Activated CD4-positive, CD25-positive, alpha-beta regulatory T cell treated with anti-CD3 and anti-CD28 coated beads, Interleukin-2, amount 50 U/mL, for 72 hours (primary cell): ENCODE measurements at regions not wholly inside any gene's neighbourhood (a gene's known extent, or its start where the extent isn't known, plus 50 kb on each side); places are given as distances from the start of the nearest gene placed in this dataset.

Source experiments
- DNase-seq: peaks from one replicate; pipeline ENCODE4 v3.0.0; 2021

DNA sequence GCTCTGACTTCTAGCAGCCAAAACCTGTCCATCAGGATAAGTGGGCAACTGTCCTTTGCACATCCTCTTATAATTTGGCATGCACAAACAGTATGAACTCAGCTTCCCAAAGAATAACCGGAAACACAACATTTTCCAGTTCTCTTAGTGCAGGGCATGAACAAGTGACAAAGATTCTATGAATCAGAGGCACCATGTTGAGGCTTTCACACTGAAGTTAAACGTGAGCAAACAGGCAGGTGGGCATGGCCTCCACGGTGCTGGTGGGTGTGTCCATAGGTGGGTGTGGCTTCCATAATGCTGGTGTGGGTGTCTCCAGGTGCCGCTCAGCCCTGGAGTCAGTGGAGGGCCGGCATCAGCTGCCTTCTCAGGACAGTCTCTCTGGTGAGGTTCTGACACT, 196.5 kb downstream of the SMIM20 start:
- no peak for DNase-seq

DNA sequence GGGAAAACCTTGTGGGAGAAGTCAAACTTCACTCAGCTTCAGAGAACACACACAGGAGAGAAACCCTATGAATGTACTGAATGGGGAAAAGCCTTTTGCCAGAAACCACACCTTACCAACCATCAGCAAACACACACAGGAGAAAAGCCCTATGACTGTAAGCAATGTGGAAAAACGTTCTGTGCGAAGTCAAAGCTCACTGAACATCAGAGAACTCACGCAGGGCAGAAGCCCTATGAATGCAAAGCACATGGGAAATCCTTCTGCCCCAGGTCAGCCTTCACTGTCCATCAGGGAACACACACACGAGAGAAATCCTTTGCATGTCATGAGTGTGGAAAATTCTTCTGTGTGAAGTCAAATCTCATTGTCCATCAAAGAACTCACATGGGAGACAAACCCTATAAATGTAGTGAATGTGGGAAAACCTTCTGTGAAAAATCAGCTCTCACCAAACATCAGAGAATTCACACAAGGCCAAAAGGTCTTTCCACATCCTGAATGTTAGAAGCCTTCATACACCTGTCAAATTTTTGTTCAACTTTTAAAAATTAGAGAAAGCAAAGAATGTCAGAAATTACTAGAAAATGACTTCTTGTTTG, 199.4 kb downstream of the SMIM20 start:
- no peak for DNase-seq

DNA sequence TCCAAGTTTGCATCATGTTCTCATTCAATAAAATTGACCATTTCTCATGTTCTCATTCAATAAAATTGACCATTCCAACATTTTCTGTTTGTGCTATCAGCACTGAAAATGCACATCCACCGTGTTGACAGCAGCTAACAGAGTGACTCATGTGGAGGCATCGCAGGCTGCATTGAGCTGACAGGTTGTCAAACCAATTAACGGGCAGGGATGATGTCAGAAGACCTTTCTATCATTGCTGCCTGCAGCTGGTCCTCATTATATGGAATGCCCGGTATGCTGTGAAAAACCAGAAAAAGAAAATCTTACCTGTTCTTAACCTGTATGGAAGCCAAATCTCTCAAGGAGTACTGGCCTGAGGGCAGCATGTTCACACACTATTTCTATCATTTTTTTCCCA, 202.0 kb downstream of the SMIM20 start:
- no peak for DNase-seq

DNA sequence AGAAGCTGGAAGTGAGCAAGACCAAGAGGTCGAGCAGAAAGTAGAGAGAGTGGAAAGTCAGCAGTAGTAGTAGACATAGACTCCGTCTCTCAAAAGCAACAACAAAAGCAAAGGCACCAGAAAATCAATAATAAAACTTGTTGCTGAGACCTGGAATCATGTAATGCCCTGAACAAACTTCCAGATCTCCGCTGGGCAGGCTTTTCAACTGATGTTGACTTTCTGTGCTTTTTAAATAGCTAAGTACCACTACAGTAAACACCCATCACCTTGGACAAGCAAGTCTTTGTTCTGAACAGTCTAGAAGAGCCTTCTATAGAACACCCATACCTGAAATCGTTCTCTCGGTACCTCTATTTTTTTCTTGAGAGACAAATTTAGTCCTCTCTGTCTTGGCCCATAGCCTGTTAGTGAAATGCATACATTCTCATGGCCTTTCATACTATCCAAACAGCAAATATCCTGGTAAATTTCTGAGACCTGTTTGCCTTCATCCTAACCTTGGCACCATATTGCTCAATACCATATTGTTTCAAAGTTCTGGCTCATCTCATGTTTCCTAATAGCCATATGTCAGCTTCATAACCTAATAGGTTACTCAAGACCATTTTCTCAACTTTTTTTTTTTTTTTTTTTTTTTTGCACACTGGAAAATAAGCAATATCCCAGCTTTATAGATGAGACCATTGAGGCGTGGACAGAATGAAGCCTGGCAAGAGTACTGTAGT, 200.6 kb upstream of the RBPJ start:
- no peak for DNase-seq

DNA sequence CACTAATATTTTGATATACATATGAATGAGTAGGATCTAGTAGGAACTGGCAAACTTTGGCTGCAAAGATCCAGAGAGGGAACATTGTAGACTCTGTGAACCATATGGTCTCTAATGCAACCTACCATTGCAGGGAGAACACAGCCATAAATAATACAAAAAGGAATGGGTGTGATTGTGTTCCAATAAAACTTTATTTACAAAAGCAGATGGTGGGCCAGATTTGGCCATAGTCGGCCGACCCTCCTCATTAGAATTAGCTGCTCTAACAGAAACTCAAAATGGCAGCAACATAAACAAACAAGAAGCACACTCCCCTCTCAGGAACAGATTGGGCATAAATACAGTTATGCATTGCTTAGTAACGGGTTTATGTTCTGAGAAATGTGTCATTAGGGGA, 198.1 kb upstream of the RBPJ start:
- DNase-seq: no peak

DNA sequence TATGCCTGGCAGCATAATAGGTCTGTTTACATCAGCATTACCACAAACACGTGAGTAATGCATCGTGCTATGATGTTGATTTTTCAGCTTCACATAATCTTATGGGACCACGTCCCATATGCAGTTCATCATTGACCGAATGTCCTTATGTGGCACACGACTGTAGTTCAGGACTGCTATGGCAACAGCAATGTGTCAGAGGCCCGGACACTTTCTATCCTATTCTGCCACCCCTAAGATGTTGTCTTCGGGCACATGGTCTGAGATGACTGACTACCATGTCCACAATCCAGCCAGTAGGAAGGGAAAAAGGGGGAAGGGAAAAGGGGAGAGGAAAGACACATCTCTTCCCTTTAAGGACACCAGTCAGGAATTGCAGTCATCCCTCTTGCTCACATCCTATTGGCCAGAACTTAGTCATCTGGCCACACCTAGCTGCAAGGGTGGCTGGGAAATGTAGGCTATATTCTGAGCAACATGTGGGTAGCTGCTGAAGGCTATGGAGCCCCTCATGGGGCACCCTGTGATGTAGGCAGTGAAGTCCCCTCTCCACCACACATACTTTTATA, 196.0 kb upstream of the RBPJ start:
- no peak for DNase-seq

DNA sequence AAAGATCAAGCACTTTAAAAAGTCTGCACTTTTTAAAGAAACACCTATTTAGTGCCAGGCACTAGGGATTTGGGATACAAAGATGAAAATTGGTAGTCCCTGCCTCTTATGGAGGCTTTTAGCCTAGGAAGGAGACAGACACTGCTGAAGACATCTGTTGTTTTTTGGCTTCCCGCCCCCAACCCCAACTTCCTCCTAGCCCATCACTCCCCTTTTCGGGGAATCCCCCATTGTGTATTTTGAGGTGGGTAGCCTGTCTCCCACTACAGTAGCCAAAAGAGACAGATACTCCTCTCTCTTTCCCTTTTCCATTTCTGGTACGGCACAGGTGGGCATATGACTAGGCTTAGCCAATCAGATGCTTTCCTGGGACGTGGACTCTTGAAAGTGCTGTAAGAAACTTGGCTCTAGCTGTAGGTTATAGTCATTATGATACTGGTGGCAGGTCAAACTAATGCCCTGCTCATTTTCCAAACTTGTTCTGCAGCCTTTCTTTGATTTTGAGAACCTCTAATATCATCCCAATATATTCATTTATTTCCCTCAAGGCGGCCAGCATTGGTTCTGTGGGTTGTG, 194.6 kb upstream of the RBPJ start:
- DNase-seq: no peak

DNA sequence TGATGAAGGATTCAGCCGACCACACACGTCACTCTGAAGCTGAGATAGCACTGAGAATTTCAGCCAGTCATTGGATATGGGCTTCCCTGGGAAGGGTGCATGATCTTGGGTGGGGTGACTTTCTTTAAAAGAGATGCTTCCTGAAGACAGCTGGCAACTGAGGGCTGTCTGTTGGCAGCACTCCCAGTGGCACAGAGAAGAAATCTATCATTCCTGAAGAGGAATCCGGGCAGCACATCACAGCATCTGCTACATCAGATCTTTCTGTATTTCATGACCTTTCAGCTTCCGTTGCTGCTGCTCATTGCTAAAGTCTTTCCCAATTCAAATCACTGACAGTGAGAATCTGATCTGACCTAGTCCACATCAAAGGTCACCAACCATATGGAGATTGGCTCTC, 193.8 kb upstream of the RBPJ start:
- DNase-seq: no peak

DNA sequence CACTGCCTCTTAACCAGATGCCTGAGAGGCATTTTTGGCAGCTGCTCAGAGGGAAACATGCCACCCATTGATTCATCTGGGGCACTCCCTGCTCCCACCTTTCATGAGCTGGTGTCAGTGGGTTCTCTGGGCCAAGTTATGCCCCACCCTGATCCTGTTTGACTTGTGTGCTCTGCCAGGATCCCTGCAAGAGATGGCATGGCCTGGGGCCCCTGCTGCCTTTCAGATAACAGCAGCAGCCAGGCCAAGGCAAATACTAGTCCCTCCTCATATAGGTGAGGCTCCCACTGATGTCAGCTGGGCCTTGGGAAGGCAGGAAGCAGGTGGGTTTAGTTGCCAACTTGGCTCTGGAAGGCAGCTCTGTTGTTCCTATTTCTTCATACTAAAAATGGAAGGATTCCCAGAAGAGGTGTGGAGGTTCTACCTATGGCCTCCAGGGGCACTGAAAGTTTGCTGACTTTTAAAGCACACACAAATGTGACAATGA, 192.9 kb upstream of the RBPJ start:
- DNase-seq: no peak

DNA sequence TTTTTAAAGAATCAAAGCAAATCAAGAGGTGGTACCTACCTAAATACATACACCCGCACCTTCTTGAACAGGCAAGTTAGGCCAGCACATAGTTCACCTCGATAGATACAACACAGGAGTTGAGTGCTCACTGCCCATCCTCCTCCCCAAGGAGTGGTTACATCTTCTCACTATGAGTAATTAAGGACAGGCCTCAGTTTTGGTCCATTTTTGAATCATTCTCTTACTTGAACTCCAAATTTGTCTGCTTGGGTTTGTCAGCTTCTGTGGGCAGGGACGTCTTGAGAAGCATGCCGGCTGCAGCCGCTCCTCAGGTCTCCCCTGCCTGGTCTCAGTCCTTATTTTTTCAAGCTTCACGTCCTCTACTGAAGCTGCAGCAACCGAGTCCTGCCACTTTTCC, 190.6 kb upstream of the RBPJ start:
- DNase-seq: no peak

DNA sequence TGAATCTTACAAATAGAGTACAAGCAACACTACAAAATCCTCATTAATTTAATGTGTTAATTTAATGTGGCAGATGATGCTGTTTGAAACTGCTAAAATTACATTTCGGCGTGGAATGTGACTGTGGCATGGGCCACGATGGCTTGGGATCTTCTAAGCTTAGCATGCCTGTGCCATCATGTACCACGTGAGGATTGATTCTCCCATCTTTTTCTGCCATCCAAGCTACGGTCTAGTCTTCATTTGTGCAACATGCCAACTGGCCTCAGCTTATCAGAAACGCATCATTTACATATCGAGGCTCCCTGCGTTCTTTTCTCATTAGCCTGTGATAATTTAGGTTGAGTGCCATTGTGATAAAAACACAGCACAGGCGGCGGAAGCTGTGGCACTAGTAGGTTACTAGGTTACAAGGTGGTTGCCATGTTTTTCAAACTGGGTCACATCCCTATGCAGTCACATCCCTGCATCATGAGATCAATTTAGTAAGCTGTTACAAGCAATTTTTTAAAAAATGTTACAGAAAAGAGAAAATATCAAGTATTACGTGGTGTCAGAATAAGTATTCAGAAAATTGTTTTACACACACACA, 189.9 kb upstream of the RBPJ start:
- DNase-seq: no peak

DNA sequence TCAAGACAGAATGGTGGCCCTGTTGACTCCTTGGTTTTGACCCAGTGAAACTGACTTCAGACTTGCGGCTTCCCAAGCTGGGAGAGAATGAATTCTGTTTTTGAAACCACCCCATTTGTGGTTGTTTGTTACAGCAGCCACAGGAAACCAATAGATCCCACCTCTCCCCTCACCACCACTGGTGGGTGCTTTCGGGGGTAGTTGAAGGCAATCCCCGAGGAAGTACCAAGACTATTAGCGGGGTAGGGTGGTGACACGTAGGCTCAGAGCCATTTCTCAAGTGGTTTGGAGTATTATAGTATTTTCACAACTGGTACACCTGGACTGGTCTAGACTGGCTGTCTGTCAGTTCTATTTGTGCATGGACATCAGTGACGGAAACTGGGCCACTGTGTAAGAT, 189.1 kb upstream of the RBPJ start:
- DNase-seq: no peak

DNA sequence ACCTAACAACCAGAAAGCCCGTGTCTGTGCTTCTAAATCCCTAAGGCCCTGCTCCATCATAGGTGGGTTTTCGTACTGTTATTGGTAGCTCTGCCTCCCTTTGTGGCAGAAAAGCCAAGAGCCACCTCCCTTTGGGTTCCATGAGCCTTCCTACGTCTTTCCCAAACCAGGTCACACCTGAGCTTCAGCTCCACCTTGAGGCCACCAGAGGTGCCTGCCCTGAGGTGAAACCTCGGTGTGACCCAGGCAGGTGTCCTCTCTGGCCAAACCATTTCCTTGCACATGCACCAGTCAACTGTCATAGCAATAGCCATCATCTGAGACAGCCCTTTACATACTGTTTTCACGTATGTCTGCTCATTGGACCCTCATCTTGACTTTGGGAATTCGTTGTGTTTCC, 188.0 kb upstream of the RBPJ start:
- DNase-seq: no peak

DNA sequence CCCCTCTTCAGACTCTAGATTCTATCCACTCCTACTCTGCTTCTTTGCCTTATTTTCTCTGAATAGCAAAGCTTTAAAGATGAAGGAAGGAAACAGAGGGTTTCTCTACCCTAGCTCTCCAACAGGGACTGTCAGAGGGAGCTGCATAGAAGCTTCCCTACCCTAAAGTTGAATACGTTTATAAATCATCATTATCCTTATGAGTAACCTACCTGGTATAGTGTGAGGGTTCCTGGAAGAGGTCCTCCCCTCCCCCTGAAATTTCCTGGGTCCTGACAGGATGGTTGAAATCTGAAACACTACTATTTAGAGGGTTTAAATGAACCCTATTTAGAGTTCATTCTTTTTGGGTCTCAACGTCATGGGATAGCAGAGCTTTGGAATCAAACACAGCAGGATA, 187.0 kb upstream of the RBPJ start:
- no peak for DNase-seq

DNA sequence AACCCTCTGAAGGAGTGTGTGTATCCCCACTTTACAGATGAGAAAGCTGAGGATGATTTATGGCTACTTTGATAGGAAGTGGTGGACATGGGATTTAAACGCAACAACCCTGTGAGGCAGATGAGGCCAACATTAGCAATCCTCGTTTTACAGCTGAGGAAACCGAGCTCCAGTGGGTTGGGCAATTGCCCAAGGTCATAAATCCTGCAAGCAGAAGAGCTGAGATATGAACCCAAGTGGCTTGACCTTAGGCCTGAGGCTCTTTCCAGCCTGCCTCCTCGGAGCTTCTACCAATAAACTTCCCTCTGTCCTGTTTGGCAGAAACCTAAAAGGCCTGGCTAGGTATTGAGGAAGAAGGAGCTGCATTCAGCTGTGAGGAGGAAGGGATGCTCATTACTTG, 185.5 kb upstream of the RBPJ start:
- DNase-seq: no peak

DNA sequence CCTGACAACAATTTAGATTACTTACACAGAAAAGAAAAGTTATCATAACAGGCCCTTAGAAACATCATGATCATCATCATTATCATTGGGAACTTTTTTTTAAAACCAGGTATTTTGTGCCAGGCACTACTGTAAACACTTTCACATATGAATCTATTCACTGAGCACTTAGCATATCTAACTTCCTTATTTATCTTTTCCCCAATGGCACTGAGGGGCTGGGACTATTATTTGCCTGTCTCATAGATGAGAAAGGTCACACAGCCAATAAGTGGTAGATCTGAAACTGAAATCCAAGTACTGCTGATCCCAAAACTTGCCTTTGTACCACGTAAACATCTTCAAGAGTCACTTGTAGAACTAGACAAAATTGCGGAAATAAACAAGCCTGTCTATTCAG, 184.2 kb upstream of the RBPJ start:
- no peak for DNase-seq

DNA sequence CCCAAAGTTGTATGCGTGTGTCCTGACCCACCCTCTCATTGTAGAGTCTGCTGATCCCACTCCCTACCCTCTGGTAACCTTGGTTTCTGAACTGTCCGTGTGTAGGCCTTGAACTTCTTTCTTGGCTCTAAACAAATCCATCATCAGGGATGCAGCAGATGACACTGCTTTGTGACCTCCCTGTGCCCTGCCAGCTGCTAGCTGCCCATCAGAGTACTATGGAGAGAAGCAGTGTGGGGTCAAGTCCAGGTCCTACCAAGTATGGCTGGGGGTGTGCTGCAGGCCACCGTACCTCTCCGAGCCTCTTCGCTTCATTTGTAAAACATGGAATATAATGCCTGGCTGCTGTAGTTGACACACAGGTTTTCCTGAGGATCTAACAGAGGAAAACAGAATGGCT, 183.5 kb upstream of the RBPJ start:
- no peak for DNase-seq

DNA sequence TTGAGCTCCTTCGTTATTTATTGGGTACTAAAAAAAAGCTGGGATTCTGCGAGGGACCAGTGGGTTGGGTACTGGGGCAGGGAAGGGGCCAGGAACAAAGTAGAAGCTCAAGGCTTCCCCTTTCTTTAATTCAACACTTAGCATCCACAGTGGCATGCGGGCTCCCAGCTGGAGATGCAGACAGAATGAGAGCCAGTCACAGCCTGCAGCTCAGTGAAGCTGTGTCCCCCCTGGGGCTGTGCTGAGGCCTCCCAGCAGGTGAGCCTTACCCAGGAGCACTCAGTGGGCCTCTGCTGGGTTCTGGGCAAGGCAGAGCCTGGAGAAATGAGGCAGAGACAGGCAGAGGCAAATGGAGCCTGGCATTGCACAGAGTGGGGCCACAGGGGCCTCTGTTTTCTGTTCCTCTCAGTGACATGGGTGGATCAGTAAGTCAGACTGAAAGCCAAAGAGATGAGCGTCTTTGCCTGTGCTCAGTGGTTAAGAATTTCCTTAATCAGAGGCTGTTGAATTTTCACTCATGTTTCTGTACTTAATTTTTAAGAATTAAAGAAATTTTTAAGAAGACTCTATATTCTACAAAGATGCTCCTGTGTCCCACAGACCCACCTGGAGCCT, 181.4 kb upstream of the RBPJ start:
- no peak for DNase-seq

DNA sequence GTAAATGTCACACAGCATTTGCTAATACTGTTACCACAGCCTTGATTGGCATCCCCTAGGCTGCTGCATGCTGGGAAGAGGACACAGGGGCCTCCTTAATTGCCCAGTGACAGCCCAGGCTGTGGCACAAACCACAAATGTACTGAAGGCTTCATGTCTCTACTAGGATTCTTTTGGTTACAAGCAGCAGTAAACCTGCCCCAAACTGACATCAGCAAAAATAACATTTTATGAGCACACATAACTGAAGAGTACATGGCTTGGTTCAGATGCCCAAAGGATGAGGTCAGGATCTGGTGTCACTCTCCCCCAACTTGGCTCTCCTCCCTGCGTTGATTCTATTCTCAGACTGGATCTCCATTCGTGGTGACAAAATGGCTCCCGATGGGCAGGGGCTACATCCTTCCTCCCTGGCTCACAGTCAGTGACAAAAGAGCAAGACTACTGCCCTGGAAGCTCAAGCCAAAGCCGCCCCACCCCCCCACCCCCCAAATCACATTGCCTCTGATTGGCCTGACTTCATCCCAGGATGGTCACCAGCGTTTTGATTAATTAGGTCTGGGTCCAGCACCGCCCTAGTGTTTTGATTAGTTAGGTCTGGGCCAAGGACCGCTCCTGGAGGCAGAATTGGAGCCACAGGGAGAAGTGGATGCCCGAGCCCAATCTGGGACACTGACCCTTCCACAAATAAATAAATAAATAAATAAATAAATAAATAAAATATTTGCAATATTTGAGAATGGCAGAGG, 180.5 kb upstream of the RBPJ start:
- no peak for DNase-seq

DNA sequence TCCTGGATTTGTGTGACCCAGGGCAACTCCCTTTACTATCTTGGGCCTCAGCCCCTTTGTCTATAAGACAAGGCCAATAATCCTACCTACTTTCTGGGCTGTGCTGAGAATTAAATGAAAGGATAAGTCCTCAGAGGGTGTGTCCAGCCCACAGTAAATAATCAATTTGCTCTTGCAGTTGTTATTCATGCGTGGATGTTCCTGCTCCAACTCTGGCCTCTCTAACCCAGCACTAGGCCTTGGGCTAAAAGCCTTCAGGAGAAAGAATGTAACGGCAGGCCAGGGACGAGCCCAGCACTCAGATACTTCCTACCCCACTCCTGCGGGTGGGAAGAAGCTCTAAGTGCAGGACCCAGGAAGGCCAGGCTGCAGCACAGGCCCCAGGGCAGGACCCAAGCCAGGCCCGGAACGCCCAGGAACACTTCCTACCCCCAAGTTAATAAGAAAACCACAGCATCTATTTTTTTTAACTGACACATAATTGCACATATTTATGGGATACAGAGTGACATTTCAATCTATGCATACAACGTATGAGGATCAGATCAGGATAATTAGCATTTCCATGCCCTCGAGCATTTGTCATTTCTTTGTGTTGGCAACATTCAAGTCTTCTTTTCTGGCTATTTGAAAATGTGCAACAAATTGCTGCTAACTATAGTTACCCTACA, 179.6 kb upstream of the RBPJ start:
- DNase-seq: no peak

DNA sequence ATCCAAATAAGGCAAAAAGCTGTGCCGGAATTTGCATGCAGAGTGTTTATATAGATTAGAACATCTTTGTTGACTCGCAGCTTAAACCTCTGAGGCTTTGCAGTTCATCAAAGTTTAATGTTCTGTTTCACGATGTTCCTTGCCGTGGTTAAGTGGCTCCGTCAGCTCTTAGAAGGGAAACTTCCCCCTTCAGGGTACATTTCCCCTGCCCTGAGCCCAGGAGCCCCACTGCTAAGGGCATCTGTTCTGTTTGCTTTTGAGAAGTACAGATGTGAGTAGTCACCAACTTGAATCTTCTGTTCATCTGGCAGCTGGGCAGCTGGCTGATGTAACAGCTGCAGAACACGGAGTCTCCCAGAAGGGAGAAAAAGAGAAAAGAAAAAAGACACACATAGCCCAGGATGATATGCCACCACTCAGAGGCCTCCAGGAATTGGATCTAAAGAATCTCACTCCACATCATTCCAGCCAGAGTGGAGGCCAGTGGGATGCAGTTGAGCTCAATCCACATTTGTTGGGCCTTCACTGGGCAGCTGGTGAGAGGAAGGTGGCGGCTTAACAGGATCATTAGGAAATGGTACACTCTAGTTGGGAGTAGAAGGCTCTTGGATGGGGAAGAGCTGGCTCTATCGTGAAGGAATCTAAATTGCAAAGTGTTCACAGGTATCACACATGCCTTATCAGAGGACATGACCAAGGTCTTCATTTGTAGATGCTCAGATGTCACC, 178.7 kb upstream of the RBPJ start:
- no peak for DNase-seq
